ENCODE measurements at regions not wholly inside any gene's neighbourhood (a gene's known extent, or its start where the extent isn't known, plus 50 kb on each side); places are given as distances from the start of the nearest gene placed in this dataset. TPM values are rescaled to one million over a fixed set of nuclear protein-coding genes. Genes with fewer than 3 reads are reported as not detected.

- dilution Hi-C loops (cut with HindIII; ENCODE audit: low sequenced_read_pairs, unreplicated experiment) (no loop called here), in situ Hi-C loops (cut with MboI; ENCODE audit: low sequenced_read_pairs) (no loop called here), intact Hi-C loops (cut with micrococcal nuclease) (no loop called here)
- Histone ChIP-seq H3K4me3 (ENCODE audit: insufficient read depth, low read depth, low read length) (no peak overlapping the region), H3K56ac (ENCODE audit: extremely low read depth, insufficient read depth, low read length) (no peak overlapping the region), H3K9me3 (ENCODE audit: control insufficient read depth, insufficient read depth, low read length) (no peaks in the 10 kb centered on the region), H2BK120ac (ENCODE audit: low read depth, low read length) (no peak overlapping the region), H3K27ac (ENCODE audit: insufficient read depth, low read length) (no peak overlapping the region), H3K4me2 (ENCODE audit: low read depth, low read length) (no peak overlapping the region), H3K18ac (ENCODE audit: low read depth, low read length) (no peak overlapping the region), H3K23ac (ENCODE audit: low read depth, low read length) (no peak overlapping the region), H4K91ac (ENCODE audit: insufficient read depth, low read depth, low read length) (no peak overlapping the region), H3K36me3 (ENCODE audit: control insufficient read depth, insufficient read depth, low read length) (no peaks in the 10 kb centered on the region), H3K9ac (ENCODE audit: low read depth, low read length) (no peak overlapping the region), H3K9me1 (ENCODE audit: insufficient read depth, low read length) (no peaks in the 10 kb centered on the region), H2AK5ac (ENCODE audit: low read depth, low read length) (no peak overlapping the region), H3K4ac (ENCODE audit: low read depth, low read length) (no peak overlapping the region), H4K20me1 (ENCODE audit: insufficient read depth, low read length) (no peaks in the 10 kb centered on the region), H4K8ac (ENCODE audit: low read depth in 2 of 2, low read length in 2 of 2) (no peak overlapping the region), H3K4me1 (ENCODE audit: control insufficient read depth, insufficient read depth, low read length) (no peaks in the 10 kb centered on the region), H2BK5ac (ENCODE audit: low read depth, low read length, poor library complexity, severe bottlenecking) (no peak overlapping the region), H2BK15ac (ENCODE audit: low read depth, low read length) (no peak overlapping the region), H2AK9ac (replicated peaks; ENCODE audit: low read depth, low read length, poor library complexity) (no peak overlapping the region), H3K27me3 (ENCODE audit: control insufficient read depth, insufficient read depth, low read length) (no peaks in the 10 kb centered on the region; the same call in 1 of the 2 replicates), H2BK20ac (ENCODE audit: low read depth, low read length) (no peak overlapping the region), H2AFZ (replicated peaks; ENCODE audit: low read length, poor library complexity) (no peak overlapping the region), H3K79me1 (ENCODE audit: low read depth in 1 of 2, low read length in 2 of 2) (no peaks in the 10 kb centered on the region), H4K5ac (ENCODE audit: low read depth, low read length) (no peak overlapping the region), H3K14ac (replicated peaks; ENCODE audit: low read depth, low read length) (no peak overlapping the region)
- WGBS, 2 experiments (ENCODE audit: extremely low coverage in 2 of 2, insufficient read length in 1 of 2) = no CpG with 5 or more reads among the region's 2 CpGs
- ATAC-seq (ENCODE audit: low read depth) (no peak), DNase-seq (no peak)
- ChIA-PET POLR2A (ENCODE audit: unreplicated experiment) (no interaction called here), CTCF (no interaction called here)
- BruUV-seq (replicated peaks) = no TSS peak
- TF ChIP-seq CTCF (conservative IDR thresholded peaks at IDR 0.05; ENCODE audit: low read depth, low read length) = no peak
- no peak for TF ChIP-seq MXI1 (IDR thresholded peaks at IDR 0.05; ENCODE audit: borderline replicate concordance, low read depth, low read length)
- TF ChIP-seq NFE2L2 (IDR thresholded peaks at IDR 0.05; ENCODE audit: low read depth, low read length) = no peak
- no peak for TF ChIP-seq SMC3 (IDR thresholded peaks at IDR 0.05; ENCODE audit: low read depth, low read length)
Measured at GRCh38 chr9:33742519-33742918, 52.8 kb upstream of the PRSS3 start.

Small RNA genes lying in the stretch of these regions (microRNA-seq; reads per million reads assigned to microRNA genes)
- gene TRBV22OR9-2 (ENCODE audit: insufficient read depth, insufficient read length) = not detected
- gene TRBV26OR9-2 (ENCODE audit: insufficient read depth, insufficient read length) = not detected

Small RNA genes lying in the stretch of these regions (small RNA-seq; reads per million reads assigned to genes)
- 0 reads per million in 5 experiments for gene TRBV22OR9-2
- gene TRBV26OR9-2 = 0 reads per million in 5 experiments

Measured in IMR-90 (cell line).